HG03457 (cell line): ENCODE measurements at regions not wholly inside any gene's neighbourhood (a gene's known extent, or its start where the extent isn't known, plus 50 kb on each side); places are given as distances from the start of the nearest gene placed in this dataset.

Source experiments
- ATAC-seq: cut with Tn5 transposase; IDR thresholded peaks from one replicate; pipeline ENCODE4 v1.9.1; 2021; ENCODE audit warnings: moderate number of reproducible peaks; ENCODE audit not compliant: unreplicated experiment

DNA sequence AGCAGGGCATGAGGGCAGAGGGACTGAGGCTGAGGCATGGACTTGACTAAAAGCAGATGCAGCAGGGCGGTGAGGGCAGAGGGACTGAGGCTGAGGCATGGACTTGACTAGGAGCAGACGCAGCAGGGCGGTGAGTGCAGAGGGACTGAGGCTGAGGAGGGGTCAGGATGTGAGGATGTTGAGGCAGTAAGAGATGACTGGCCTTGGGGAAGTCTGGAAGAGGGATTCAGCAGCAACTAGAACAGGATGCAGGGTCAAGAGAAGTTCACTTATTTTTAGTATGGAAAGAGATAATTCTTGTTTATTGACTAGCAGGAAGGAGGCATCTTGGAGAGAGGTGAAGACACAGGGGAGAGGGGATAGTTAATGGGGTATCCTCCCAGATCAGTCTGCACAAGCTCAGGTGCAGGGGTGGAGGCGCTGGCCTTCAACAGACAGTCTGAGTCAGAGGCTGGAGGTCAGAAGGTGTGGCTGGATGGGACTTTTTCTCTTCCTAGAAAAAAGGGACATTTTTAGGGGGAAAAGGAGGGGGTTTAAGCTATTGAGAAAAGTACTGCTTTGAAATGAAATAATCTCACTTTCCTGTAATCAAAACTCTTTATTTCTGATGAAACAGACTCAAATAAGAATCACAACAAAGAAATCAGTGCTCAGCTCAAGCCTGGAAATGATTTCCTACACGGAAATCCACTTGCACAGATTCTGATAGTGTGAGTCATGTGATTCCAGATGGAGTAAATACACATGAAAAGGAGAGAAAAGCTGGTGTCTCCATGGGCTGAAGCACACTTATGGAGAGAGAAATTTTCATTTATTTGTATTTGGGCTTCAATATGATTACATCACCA is 130.9 kb downstream of the PALM2AKAP2 start:
- no peak for ATAC-seq

DNA sequence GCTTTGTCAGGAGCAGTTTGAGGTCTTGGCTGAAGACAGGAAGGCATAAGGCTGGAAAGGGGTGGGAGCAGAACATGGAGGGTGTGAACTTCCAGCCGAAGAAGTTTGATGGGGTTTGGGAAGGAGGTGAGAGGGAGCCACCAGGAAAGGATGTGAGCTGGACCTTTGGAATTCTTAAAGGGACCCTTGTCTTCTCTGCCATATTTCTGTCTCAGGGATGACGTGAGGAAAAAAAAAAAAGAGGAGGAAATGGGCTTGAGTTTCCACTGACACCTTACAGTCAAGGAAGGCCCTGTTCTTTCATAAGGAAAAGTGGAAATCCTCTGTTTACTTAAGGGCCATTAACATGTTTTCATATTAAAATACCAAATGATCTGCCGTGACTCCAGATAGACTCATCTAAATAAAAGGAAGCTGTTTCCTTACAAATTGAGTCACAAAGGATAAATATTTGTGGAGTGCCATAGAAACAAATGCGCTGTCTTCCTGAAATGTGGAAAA is 132.1 kb downstream of the PALM2AKAP2 start:
- ATAC-seq, result no peak

DNA sequence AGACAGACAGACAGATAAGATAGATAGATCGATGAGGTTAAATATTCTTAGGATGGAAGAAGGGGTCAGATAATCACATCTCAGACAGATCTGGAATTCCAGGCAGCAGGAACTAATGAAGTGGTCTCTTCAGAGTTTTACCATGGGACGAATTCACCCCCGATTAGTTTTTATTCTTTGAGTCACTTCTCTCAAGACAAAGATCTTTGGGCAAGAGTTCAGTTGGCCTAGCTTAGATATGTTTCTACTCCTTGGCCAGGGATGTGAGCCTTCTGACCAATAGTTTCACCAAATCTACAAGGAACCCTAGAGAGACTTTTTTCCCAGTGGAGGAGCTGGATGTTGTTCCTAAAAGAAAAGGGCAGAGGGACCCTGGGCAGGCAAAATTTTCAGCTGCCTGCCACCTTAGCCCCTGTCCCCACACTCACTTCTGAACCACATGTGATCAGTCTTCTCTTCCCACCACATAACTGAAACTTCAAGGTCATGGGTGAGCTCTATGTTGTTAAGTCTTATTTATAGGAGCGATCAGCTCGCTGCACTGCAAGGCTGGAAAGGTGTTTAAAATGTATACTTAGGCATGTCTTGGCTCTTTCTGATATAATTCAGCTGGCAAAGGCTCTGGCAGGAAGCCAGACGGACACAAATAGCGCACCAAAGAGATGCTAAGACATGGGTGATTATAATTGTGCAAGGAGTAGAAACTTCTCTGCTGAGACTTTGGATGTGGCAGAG is 132.9 kb downstream of the PALM2AKAP2 start:
- ATAC-seq, result no peak

DNA sequence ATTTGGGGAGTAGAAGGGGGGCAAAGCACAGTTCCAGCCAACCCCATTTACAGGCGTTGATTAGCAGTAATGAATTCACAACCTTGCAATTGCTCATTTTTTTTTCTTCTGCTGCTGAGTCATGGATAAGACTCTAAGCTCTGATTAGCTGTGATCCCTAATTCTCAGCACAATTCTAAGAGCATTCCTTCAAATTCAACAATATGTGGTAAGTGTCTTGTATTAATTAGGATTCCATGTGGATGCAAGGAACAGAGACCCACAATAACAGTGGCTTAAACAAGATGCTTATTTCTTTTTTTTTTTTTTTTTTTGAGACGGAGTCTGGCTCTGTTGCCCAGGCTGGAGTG is 133.4 kb downstream of the PALM2AKAP2 start:
- no peak for ATAC-seq

DNA sequence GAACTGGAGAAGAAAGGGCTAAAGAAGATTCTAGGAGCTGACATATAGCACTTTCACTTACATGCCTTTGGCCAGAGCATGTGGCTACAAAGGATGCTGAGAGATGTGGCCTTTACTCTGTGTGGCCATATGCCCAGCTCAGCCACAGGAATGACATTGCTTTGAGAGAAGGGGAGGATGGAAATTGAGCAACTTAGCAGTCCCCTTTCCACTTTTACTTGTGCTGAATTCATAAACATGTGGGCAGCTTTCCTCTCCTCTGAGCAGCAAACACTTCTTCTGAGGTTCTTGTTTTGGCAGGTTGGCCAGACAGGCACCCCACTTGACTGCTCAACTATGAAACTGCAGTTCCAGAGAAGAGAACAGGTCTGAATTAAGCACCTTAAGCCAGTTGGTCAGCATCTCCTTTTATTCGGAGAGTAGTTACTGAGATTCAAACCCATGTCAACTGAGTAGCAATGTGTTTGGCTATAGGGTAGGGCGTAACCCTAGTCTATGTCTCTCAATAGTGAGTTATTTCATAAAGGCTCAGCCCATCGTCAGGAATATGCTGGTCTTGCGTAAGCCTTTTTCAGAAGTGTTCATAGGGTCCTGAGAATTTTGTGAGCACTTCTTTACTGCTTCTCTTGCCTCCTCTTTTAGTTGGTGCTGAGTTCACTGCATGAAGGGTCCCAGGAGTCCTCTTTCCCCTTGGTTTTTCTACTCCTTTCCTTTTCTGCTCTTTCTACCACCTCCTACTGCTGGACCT is 134.5 kb downstream of the PALM2AKAP2 start:
- peak; percentile 63 for ATAC-seq

DNA sequence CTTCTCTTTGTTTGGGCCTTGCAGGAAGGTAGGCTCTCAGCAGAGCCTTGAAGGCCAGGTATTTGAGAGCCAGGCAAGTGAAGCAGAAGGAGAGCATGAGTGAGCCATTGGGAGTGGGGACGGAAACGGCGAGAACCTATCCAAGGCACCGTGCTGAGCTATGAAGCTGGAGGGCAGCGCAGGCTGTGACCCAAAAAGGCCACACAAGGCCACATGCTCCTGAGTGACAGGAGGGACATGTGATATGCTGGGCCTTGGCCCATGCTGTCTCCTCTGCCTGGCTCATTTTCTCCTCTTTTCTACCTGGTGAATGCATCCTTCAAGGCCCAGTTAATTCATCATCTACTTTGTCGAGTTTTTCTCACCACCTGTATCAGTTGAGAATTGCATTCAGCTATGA is 136.3 kb downstream of the PALM2AKAP2 start:
- no peak for ATAC-seq

DNA sequence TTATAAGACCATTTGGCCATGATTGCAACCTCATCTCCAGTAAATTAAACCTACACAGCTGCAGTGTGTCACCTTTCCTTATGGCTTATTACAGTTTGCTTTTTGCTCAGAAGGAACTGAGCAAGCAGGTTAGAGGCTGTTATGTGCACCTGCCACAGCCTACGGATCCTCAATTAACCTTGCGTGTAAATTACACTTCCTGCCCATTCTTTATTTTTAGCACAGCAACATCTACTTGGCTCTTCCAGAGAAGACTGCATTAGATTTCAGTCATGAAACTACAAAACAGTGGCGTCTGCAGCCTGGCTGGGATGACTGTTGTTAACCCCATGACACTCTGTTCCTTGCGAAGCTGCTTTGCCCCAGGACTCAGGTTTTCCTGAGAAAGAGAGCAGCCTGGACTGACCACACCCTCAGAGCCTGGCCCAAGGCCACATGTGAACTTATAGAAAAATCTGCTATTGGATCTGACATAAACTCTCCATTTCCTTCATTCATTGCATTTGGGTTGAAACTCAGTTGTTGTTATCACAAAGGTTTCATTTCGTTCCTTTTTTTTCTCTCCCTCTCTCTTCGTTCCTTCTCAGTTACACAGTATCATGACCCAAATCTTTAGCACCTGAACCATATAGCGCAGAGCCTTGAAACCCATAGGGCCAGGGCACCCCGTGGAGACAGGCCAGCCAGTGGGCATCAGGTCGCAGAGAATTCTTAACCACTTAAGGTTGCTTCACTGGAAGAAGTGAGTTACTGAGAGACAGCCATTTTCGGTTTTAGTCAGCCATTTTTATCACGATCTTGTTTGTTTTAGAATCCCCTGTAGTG is 138.6 kb downstream of the PALM2AKAP2 start:
- peak; percentile 52 for ATAC-seq

DNA sequence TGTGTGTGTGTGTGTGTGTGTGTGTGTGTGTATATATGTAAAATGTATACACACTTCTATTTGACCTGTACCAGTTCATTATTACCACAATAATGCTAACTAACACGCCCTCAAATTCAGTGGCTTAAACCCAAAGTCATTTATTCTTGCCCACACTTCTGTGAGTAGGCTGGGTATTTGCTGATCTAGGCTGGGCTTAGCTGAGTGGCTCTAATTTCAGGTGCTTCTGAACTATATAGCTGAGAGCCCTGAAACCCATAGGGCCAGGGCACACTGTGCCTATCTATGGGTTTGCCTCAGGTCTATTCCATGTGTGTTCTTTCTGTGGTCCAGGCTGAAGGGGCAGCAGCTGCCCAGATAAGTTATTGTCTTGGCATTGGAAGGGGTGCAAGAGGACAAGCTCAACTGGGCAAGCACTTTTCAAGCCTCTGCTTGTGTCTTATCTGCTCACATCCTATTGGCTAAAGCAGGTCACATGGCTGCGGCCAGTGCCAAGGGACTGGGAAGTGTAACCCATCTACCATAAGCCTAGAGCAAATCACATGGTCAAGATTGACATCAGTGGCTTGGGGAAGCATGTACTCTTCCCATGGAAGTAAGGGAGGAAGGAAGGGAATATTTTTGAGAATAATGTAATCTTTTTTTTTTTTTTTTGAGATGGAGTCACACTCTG is 139.9 kb downstream of the PALM2AKAP2 start:
- no peak for ATAC-seq

DNA sequence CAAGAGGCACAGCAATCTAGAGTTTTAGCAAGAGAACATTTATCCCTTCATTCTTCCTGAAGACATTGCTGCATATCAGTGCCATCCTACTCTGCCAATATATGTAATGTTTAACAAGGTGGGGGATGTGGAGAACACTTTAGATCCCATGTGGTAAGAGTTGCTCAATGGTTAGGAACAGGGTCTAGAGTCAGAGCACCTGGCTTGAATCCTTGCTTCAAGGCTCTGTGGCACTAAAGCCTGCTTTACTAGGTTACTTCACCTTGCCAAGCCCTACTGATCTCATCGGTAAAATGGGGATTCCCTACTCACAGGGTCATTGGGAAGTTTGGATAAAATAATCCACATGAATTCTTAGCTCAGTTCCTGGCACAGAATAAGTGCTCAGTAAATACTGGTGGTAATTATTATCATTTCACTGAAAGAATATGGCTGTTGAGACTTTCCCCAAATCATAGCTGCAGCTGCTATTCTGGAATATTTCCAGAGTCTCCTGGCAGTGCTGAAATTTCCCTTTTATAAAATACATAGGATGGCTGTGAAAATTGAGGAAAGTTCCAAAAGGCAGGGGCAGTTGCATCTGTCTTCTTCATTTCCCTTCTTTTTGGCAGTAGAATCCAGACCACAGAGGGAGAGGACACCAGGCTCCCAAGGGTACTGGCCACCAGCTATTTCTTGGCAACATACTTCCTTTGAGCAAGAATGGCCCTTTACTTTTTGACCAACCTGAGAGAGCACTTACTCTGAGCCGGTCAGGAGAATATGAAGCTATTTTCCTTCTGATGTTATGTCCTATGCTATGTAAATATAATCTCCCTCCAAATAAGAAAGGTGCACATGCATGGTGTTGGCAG is 142.8 kb downstream of the PALM2AKAP2 start:
- ATAC-seq, result no peak

DNA sequence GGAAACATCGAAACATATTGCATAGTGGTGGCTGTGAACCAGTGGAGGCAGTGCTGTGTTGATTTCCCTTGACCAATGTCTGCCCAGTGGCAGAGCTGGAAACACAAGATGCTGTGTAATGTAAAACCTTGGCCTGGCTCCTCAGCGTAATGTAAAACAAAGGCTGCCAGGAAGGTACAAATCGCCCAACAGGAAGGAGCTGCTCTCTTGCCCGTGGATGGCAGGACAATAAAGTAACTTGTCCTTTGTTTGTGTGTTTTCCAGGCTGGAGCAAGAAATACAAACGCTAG is 143.4 kb downstream of the PALM2AKAP2 start:
- no peak for ATAC-seq

DNA sequence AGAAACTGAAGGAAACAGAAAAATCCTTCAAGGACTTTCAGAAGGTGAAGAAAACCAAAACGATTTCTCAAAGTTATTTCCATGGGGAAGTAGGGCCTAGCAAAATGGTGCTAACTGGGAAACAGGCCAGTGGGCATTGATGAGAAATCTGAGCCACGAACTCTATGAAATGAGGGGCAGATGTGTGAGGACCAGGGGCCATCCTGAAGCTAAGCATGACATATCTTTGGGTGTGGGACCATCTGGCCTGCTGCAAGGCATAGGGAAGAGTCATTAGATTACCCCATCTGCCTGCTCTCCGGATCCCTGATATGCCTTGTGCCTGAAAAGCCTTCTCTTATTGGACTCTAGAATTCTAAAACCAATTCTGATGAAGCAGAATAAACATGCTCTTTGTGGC is 143.8 kb downstream of the PALM2AKAP2 start:
- ATAC-seq, result no peak

DNA sequence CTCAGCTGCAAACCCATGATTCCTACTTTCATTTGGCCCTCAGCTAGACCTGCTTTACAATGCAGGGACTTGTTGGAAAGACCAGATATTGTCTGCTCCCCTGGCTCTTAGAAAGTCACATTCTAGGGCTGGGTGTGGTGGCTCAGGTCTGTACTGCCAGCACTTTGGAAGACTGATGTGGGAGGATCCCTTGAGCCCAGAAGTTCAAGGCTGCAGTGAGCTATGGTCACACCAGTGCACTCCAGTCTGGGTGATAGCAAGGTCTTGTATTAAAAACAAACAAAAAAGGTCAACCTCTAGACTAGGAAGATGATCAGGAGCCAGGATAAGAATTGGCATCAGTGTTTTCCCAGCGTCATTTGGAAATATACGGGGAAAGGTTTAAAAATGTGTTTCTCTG is 145.8 kb downstream of the PALM2AKAP2 start:
- ATAC-seq, result no peak

DNA sequence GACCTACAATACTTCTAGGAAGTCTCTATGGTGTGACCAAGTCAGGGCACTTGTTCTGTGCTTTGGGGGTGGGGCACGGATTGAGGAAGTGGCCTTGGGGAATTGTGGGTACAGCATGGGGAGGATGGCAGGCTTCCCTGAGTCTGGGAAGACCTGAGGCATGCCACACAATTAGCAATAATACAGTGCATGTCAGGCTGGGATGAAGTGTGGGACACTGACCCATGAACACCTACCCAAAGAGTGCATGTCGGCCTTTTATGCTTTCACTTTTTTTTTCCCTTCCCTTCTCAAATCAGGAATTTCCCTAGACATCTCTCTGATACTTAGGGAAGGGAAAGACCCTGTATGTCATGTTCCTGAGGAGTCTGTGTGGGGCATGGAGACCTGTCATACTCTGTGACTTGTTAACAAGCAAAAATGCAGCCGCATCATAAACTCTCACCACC is 146.4 kb downstream of the PALM2AKAP2 start:
- no peak for ATAC-seq

DNA sequence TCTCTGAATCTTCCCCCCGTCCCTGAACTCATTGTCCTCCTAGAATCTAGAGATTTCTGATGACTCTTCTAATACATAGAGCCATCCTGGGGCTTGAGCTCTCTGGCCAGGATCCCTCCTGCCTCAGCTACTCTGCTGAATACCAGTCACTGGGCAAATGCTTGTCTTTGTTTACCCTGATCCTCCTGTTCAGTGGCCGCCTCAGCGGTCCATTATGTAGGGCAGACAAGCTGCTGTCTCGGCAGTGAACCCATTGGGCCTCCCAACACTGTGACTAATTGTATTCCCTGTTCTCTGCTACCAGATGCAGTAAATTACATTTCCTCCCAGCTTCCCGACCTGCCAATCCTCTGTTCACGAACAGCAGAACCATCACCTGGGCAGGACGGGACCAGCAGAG is 151.6 kb downstream of the PALM2AKAP2 start:
- no peak for ATAC-seq

DNA sequence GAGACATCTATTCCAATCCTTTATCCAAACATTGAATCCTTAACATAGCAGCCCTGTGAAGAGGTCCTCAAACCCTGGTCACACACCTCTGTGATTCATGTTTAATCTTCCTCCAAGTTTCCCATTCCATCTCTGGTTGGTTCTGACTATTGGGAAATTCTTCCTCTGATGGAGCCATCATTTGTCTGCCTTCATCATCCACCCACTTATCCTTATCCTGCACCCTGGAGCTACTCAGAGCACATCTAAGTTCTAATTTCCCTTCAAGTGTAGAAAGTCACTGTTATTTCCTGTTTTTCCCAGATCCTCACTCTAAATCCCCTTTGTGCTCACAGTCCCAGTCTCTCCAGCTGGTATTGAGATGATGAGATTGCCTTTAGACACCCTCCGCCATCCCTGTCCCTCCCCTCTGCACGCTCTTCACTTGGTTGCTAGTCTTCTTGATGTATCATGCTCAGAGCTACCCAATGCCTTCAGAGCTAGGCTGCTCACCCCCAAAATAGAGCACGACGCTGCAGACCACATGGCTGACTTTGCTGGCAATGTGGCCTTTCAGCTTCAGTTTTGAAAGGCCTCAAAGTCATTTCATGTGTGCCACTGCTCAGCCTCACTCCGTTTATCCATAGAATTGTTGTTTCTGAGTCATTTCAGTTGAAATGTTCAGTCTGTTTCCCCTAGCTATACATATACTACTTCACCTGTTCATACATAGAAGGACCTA is 154.3 kb downstream of the PALM2AKAP2 start:
- ATAC-seq, result no peak

DNA sequence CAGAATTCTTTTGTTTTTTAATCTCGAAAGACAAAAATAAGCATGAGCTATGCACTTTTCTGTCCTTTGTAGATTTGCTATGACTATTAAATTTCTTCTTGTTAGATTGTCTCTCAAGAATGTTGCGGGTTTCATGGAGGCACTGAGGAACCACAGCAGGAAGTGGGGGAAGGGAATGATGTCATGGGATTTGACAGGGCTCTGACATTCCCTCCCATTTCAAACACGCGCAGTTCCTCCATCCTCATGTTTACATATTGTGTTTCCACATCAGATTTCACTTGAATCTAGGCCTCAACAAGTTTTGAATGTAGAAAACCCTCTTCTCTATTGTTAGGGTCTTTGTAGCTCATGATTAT is 154.8 kb downstream of the PALM2AKAP2 start:
- no peak for ATAC-seq

DNA sequence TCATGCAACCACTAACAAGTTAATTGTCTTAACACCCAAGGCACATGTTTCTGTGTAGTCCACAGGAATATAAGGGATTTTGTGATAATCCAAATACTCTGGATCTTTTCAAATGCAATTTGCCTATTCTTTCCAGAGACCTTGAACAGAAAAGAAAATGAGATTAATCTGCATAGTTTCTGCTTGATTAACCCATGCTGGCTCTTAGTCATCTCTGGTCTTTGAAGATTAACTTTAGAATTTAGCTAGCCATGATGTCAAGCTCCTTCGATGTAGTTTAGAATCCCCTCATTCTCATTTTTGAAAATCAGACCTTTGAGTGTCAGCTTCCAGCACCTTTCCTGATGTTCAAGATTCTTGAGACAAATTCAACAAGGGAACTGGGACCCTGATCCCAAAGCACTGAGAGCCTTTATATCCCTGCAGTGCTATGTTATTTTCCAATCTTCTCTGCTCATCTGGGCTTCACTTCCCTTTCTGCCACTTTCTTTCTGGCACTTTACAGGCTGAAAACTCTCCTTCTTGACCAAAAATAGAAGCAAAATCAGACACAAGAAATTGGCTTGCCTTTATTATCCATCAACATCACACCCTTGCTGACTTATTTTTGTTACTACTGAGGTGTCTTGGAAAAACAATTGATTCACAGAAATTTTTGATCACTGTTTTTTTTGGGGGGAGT is 155.5 kb downstream of the PALM2AKAP2 start:
- no peak for ATAC-seq

DNA sequence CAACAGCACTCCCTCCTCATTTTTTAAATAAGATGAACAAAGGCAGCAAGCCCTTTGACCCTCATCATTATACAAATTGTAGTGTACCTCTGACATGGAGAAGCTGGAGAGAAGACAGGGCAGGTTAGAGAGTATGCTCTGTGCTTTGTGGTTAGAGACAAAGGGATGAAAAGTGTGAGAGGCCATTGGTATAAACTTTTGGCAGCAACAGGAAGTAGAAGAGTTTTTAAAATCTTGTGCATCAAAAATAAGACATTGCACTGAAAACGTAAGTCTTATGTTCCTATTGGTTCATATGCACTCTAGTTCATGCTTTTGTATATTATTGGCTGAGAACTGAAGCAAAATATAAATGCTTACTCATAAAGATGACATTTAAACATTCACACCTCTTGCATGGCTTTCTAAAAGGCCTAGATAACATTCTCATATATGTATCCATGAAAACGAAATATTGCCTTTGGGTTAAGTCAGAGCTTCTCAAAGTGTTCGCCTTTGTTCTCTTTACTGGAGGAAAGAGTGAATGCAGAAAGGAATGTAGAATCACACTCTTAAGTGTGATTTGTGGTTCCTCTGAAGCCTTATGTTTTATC is 158.0 kb downstream of the PALM2AKAP2 start:
- ATAC-seq, result no peak
